HL-60 (cell line): ENCODE measurements at regions not wholly inside any gene's neighbourhood (a gene's known extent, or its start where the extent isn't known, plus 50 kb on each side); places are given as distances from the start of the nearest gene placed in this dataset.

Experiments
- DNase-seq, 2 experiments: peaks; one replicate each; pipeline ENCODE4 v3.0.0-alpha.2; 2010 to 2020; ENCODE audit warnings: low read depth in 1 of 2, low spot score in 1 of 2
- H3K27ac ChIP-seq: fragments of 250-450 bp; sonication (Bioruptor Pico); replicated peaks from 2 replicates; pipeline ENCODE4 v1.5.1; 2020; ENCODE audit warnings: mild to moderate bottlenecking, moderate library complexity
- H3K27me3 ChIP-seq: fragments of 250-450 bp; sonication (Bioruptor Pico); 2 replicates; pipeline ENCODE4 v1.5.1; 2021; ENCODE audit warnings: mild to moderate bottlenecking, moderate library complexity; ENCODE audit not compliant: insufficient read depth, poor library complexity, severe bottlenecking
- H3K4me3 ChIP-seq: replicated peaks from 2 replicates; pipeline ENCODE4 v1.5.1; 2011; ENCODE audit warnings: mild to moderate bottlenecking, control low read depth, low read length; ENCODE audit not compliant: insufficient read depth
- GABPA ChIP-seq: IDR thresholded peaks from 2 replicates; pipeline ENCODE4 v1.6.1; 2012; ENCODE audit warnings: low read depth
- POLR2AphosphoS5 ChIP-seq: IDR thresholded peaks from 2 replicates; pipeline ENCODE4 v1.6.1; 2012; ENCODE audit warnings: low read depth
- SPI1 ChIP-seq: IDR thresholded peaks from 2 replicates; pipeline ENCODE4 v1.6.1; 2012; ENCODE audit warnings: low read depth, mild to moderate bottlenecking, borderline replicate concordance
- TF ChIP-seq, protein P1 (sequence below): IDR thresholded peaks from one replicate; pipeline ENCODE4 v1.5.1; 2011; ENCODE audit warnings: low read length, control low read depth, inconsistent platforms; ENCODE audit not compliant: insufficient read depth
- TF ChIP-seq, protein P2 (sequence below): IDR thresholded peaks from 2 replicates; pipeline ENCODE4 v1.6.1; 2012; ENCODE audit warnings: low read depth; ENCODE audit not compliant: insufficient replicate concordance

DNA sequence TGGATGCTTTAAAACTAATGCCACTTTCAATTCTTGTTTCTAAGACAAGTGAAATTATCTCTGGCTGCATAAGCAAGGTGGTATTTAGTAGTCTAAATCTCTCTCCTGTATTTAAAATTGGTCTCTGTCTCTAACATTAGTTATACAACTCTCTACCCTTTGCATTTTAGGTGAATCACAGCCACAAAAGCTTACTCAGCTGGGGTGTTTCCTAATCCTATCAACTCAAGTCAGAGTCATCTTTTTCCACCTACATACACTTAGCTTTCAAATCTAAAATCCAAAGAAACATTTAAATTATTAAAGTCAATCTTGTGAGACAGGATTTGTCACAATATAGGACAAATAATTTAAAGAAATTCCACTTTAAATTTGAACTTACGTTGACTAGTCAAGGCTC is 255.1 kb upstream of the CXADR start:
- TF ChIP-seq POLR2AphosphoS5: no peak
- TF ChIP-seq, protein P1, sequence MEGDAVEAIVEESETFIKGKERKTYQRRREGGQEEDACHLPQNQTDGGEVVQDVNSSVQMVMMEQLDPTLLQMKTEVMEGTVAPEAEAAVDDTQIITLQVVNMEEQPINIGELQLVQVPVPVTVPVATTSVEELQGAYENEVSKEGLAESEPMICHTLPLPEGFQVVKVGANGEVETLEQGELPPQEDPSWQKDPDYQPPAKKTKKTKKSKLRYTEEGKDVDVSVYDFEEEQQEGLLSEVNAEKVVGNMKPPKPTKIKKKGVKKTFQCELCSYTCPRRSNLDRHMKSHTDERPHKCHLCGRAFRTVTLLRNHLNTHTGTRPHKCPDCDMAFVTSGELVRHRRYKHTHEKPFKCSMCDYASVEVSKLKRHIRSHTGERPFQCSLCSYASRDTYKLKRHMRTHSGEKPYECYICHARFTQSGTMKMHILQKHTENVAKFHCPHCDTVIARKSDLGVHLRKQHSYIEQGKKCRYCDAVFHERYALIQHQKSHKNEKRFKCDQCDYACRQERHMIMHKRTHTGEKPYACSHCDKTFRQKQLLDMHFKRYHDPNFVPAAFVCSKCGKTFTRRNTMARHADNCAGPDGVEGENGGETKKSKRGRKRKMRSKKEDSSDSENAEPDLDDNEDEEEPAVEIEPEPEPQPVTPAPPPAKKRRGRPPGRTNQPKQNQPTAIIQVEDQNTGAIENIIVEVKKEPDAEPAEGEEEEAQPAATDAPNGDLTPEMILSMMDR: no peak
- TF ChIP-seq, protein P2, sequence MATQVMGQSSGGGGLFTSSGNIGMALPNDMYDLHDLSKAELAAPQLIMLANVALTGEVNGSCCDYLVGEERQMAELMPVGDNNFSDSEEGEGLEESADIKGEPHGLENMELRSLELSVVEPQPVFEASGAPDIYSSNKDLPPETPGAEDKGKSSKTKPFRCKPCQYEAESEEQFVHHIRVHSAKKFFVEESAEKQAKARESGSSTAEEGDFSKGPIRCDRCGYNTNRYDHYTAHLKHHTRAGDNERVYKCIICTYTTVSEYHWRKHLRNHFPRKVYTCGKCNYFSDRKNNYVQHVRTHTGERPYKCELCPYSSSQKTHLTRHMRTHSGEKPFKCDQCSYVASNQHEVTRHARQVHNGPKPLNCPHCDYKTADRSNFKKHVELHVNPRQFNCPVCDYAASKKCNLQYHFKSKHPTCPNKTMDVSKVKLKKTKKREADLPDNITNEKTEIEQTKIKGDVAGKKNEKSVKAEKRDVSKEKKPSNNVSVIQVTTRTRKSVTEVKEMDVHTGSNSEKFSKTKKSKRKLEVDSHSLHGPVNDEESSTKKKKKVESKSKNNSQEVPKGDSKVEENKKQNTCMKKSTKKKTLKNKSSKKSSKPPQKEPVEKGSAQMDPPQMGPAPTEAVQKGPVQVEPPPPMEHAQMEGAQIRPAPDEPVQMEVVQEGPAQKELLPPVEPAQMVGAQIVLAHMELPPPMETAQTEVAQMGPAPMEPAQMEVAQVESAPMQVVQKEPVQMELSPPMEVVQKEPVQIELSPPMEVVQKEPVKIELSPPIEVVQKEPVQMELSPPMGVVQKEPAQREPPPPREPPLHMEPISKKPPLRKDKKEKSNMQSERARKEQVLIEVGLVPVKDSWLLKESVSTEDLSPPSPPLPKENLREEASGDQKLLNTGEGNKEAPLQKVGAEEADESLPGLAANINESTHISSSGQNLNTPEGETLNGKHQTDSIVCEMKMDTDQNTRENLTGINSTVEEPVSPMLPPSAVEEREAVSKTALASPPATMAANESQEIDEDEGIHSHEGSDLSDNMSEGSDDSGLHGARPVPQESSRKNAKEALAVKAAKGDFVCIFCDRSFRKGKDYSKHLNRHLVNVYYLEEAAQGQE: no peak
- no peak for TF ChIP-seq GABPA
- no peak for TF ChIP-seq SPI1
- Histone ChIP-seq H3K27me3 (no peaks in the 10 kb centered on the region), H3K27ac (no peak overlapping the region), H3K4me3 (no peak overlapping the region)
- DNase-seq: no peak

DNA sequence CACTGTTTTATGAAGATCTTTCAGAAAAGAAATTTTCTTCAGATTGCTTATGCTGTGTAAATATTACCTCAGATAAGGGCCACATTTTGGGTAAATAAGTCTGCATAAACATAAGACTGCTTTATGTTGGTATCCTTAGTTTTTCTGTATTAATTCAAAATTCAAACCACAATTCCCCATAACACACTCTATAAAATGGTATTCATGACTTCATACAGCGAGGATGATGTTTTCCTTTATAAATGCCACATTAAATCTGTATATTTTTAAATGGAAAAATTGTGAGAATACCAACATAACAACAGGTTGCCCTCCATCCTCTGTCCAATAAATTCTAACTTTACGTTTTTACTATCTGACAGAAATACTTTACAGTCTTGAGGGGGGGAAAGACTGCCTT is 248.7 kb upstream of the CXADR start:
- no peak for TF ChIP-seq SPI1
- no peak for TF ChIP-seq GABPA
- TF ChIP-seq, protein P1: no peak
- no peak for TF ChIP-seq POLR2AphosphoS5
- TF ChIP-seq, protein P2: no peak
- DNase-seq: no peak
- H3K27me3 ChIP-seq: no peaks in the 10 kb centered on the region
- no peak overlapping the region for H3K4me3 ChIP-seq
- no peak overlapping the region for H3K27ac ChIP-seq

DNA sequence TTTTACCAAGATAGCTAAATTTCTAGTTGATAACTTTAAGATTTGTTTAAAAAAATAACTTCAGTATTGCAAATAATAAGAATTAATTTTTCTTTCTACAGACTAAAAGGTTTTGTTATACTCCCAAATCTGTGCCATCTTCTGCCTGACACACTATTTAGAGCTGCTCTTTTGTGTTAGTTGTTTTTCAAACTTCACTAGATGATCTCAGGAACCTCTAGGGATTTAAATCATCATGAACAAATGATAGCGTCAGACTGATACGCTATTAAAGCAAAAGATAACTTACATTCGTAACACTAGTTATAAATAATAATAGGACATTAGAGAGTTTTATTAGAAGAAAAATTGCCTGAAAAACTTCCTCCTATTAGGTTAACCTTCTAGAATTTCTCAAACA is 243.1 kb upstream of the CXADR start:
- H3K27ac ChIP-seq: no peak overlapping the region
- no peak overlapping the region for H3K4me3 ChIP-seq
- TF ChIP-seq GABPA (no peak), SPI1 (no peak), POLR2AphosphoS5 (no peak)
- TF ChIP-seq, protein P1: no peak
- TF ChIP-seq, protein P2: no peak

More for the DNA sequence above, 243.1 kb upstream of the CXADR start:
- no peak for DNase-seq
- no peaks in the 10 kb centered on the region for H3K27me3 ChIP-seq
